ENCODE measurements at regions not wholly inside any gene's neighbourhood (a gene's known extent, or its start where the extent isn't known, plus 50 kb on each side); places are given as distances from the start of the nearest gene placed in this dataset.
"Not testable (repeated sequence)": the region's sequence is repeated elsewhere in the genome, so short reads cannot be mapped to it uniquely, and the experiment has no call there.

DNA sequence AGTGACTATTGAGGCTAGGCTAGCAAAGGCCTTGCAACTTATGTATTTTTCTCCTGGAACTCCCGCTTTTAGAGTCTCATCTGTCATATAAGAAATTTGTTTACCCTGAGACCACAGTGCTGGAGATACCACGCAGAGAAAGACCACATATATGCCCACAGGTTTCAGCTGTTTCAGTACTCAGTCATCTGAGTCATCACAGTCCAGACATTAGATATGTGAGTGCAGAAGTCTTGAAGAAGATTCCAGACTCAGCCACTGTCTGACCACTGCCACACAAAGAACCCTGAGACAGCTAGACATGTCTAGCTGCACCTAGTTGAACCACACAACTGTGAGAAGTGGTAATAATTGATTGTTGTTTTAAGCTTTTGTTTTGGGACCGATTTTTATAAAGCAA lies 648.3 kb downstream of the EPM2A start:
- DNase-seq = peak; percentile 42

DNA sequence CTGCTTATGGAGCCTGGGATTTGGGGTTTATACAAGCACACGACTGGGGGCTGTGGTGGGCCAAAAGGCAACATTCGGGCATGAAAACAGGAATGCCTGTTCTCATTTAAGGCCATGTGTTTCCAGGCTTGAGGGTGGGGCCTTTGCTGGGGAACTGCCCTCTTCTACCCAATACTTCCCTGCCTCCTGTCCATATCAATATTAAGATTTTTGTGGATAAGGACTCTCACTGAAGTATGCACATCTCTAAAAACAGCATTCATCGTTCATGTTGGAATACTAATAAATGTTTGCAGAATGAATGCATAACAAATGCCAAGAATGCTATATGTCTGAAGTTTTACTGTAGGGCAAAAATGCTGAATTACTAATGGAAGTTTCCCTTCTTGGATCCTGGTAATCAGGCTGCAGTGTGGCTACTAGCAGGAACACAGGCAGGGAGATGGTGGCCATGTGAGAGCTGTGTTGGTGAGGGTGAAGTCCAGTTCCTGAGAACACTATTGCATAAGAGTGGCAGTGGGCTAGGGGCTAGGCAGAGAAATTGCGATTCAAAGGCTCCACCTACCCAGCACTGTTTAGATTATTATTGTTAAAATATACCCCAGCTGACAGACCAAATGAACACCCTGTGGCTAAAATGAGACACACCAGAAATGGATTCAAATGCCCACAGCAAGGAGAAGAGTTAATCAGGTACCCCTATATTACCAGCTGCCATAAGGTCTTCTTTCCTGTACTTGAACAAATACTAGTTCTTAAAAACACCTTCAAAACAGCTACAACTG lies 644.3 kb downstream of the EPM2A start:
- DNase-seq = no peak

DNA sequence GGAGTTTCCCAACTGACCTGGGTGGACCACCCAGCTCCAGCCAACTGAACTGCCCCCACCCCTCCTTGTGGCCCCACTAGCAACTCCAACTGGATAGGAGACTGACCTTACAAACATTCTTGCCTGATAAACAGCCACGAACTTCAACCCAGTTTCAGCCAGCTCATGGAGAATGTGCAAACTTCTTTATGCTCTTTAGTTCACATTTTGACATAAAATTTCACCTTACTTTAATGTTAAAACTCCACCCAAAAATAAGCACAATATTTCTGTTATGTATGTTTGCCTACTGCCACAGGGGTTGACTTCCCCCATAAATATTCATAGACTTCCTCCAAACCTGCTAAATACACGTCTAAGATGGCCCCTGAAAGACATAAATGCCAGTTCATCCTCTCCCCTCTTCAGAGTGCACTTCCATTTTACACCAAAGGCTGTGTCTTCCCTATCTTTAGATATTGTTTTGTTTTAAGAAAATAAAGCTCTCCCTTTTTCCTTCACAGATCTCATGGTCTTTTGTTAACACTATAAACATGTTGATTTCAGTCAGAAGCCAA lies 643.7 kb downstream of the EPM2A start:
- no peak for DNase-seq

DNA sequence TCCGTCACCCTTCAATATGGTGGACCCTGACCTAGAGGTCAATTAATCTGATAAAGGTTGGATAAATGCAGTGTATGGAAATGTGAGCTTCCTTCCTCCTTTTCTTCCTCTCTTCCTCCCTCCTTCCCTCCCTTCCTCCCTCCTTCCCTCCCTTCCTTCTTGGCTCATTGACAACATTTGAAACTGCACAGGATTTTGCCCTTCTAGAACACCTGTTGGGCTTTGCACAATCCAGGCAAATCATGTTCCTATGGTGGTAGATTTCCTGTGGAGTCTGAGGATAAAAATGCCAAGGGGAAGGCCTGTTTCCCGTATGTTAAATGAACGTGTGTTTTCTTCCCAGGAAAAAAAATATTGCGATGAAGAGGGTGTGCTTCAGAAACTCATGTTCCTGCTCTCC lies 642.8 kb downstream of the EPM2A start:
- no peak for DNase-seq

DNA sequence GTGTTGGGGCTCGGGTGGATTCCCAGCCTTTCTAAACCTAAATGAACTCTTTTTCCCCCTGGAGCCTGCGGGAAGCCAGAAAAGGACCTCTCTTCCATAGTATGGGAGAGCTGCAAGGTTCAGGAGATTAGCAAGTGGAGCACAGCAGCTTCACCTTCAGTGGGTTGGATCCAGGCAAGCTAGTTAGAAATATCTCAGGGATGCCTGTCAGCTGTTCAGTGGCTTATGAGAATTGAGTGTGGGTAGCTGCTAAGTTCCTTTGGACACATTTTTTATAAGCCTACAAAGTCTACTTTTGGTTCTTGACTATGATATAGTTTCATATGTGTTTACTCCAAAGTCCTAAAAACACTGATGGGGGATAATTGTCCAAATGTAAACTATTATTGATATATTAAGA lies 642.1 kb downstream of the EPM2A start:
- no peak for DNase-seq

DNA sequence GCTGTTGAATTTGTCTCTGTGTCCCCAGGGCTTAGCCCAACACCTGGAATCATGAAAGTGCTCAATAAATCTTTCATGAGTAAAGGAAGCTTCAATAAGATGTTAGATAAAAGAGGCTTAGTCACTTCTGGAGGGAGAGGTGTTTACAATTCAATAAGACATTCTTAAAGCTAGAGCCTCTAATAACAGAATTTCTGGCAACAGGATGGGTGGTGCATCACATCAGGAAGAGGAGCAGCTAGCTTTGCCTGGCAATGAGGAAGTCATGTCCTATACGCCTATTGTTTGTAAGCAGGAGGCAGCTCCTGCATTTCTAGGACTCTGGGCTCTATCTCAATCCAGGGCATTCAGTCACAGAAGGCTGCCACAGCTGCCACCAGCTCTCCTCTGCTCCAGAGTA lies 638.5 kb downstream of the EPM2A start:
- DNase-seq = no peak

DNA sequence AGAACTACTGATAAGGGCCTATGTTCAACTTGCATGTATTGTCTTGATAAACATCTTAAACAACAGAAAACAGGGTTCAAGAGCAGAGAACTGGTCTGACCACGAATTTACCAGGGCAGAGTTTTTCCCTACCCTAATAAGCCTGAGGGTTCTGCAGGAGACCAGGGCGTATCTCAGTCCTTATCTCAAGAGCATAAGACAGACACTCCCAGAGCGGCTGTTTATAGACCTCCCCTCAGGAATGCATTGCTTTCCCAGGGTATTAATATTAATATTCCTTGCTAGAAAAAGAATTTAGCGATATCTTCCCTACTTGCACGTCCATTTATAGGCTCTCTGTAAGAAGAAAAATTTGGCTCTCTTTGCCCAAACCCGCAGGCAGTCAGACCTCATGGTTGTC lies 637.2 kb downstream of the EPM2A start:
- not testable (repeated sequence) for DNase-seq

DNA sequence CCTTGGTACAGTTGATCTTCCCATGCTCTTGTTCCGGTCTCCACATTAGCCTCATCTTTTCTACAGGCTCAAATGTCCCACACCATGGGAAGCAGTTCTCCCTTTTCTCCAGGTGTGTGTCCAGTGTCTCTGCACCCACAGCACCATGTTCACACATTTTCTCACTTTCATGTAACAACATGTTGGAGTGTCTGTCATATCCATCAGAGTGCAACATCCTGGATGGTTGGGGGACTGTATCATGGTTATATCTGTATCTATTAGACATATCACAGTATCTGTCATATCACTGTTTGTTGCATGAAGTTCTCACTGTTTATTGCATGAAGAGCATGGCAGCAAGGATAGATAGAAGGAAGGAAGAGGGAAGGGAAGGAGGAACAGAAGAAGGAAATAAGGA lies 635.6 kb downstream of the EPM2A start:
- no peak for DNase-seq

DNA sequence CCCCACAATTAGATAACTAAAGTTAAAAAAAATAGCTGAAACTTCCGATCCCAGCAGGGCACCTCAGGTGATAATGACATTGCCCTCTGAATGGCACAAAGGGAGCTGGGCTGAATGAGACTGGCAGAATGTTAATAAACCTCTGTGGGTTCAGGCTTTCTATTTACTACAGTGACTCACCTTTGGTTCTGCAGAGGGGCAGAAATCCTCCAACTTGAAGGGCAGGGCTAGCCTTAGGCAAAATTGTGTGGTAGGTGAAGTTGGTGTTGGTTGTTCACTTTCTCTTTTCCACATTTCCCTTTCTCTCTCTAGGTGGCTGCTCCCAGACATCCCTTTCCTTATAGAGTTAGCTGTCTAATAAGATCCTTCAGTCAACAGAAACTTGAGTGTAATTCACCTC lies 625.2 kb downstream of the EPM2A start:
- peak; percentile 47 for DNase-seq

DNA sequence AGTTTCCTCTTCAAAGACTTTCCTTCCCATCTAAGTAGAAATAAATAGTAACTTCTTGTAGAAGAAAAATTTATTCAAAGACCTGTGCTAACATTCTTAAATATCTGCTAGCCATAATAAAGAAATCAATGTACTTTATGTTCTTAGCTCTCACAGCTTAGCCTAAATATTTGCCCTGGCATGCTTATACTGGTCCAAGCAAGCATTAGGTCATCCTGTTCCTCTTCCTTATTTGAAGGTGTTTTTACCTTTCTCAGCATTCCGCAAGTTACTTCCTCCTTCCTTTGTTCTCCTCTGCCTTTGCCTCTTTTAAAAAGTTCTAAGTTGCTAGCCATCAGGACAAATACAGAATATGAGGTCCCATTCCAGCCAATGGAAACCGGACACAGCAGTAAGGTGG lies 623.9 kb downstream of the EPM2A start:
- DNase-seq = not testable (repeated sequence)

DNA sequence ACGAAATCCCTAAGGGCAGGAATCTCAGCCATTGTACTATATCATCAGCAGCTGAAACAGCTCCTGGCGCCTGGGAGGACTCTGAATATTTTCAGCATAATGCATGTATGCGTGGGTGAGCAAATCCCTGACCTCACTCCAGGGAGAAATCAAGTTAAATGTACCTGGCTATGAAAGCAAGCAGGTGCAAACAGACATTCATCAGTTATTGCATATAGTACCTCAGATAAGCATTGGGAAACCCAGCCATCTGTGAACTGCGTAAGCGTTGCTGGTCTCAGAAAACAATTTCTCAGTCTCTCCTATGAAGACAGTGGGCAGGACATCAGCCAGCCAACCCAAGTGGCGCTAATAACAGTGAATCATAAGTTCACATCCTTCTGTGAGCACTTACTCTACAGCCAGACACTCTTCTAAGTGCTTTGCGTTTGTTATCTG lies 622.6 kb downstream of the EPM2A start:
- peak; percentile 18 for DNase-seq

DNA sequence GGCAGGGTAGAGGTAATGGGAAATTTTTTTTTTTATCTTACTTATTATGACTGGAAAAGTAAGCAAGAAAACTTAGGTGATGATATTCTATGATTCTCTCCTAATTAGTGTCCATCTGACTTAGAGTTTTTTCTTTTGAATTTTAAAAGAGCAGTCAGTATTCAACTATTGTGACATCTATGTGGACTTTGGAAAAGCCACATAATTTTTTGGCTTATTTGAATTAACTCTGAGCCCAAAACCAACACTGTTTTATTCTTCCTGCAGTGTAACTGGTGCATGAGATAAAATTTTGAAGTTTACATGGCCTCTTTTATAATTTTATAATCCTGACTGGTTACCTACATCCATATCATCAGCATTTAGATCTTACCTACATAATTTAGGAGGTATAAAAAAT lies 619.7 kb downstream of the EPM2A start:
- no peak for DNase-seq

DNA sequence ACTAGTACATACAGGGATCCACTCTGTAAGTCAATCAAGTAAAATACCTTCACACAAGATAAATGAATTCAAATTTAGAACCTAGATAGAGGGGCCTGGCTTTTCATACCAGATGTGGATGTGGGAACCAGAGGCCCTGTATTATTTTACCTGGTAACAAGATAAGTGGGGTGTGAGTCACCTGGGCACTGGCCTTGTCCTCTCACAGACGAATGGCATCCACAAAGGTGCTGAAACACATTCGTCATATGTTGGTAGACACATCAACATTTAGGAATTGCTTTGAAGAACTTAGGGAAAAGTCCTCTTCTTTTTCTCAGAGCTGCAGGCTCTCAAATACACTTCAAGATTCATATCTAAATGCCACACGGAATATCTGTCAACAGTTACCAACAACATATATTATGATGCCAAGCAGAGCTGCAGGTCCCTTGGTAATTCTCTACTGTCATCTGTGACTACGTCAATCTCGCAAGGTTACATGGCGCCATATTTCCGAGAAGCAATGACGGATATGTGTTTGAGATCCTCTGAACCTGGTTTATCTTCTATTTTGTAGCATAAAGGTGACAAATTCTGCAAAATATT lies 618.6 kb downstream of the EPM2A start:
- DNase-seq = no peak

DNA sequence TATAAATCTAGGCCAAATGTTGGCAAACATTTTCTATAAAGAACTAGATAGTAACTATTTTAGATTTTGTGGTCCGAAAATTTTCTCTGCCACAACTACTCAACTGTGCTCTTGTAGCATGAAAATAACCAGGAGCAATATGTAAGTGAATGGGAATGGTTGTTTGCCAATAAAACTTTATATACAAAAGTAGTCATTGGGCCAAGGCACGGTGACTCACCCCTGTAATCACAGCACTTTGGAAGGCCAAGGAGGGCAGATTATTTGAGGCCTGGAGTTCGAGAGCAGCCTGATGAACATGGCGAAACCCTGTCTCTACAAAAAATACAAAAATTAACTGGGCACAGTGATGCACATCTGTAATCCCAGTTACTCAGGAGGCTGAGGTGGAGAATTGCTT lies 617.1 kb downstream of the EPM2A start:
- DNase-seq = no peak

DNA sequence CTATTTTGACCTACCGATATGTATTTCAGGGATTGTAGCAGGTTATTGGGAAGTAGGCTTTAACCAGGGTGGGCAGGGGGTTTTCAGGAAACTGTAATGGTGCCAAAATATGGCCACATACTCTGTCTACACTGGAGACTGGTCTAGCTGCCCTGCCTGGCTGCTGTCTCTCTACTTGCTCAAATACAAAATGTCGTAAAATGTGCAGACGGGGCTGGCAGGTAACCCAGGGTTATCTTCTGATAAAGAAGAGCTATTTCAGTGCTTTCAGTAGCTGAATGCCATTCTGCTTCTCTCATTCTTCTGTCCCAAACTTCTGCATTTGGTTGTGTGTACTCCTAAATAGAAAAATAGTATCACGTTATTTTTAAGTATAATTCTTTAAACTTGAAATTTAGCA lies 616.2 kb downstream of the EPM2A start:
- no peak for DNase-seq

DNA sequence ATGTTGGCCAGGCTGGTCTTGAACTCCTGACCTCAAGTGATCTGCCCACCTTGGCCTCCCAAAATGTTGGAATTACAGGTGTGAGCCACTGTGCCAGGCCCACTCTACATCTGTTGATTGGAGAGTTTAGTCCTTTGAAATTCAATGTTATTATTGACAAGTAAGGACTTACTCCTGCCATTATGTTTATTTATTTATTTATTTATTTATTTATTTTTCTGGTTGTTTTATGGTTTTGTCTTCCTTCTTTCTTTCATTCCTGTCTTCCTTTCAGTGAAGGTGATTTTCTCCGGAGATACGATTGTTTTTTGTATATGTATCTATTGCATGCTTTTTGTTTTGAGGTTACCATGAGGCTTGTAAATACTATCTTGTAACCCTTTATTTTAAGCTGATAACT lies 602.6 kb downstream of the EPM2A start:
- DNase-seq = no peak

DNA sequence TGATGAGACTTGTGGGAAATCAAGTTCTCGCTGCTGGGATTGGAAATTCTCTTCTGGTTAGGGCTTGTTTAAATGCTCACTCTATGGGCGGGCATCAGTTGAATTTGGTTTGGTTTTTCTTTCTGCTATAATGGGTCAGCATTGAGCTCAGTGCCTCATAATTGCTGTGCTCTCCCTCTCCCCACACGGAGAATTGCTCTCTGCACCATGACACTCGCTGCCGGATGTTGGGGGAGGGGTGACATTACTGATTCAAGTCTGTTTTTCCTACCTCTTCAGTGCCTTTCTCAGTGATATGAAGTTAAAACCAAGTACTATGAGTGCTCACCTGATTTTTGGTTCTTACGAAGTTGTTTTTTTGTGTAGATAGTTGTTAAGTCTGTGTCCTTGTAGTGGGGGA lies 599.6 kb downstream of the EPM2A start:
- DNase-seq = no peak

DNA sequence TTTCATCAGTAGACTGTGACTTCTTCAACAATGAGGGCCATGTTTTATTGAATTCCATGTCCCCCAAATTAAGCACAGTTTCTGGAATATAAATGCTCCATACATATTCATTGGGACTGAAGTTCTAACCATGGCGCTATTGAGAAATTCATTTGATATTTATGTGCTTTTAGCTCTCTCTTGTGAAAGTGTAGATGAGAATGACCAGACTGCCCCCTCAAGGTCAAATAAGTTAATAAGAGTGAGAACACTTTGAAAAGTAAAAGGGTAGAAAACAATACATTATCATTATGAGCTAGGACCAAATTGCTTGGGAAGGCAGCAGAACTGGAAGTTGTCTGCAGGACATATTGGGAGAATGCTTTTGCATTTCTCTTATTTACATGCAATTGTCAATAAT lies 597.9 kb downstream of the EPM2A start:
- DNase-seq = no peak

DNA sequence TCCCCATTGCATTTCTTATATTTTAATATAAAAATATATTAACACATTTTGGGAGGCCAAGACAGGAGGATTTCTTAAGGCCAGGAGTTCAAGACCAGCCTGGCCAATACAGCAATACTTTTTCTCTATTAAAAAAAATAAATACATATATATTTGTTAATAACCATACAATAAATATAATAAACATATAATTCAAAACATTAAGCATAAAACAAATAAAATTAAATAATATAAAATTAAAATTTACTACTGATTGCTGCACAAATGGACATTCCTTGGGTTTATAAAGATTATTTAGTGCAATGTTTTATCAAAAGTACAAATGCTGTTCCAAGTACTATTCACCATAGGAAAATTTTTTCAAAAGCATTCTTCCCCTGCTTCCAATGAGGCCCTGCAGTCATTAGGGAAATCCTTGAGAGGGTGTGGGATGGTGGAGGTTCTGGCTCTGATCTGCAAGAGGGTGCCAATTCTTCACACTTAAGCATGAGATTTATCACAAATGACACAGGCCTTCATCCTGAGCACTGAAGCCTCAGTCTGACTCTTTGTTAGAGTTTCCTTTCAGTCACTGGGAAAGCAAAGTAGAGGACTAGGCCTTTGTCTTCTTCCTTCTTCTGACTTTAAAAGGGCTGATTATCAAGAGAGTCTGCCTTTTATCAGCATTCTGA lies 596.7 kb downstream of the EPM2A start:
- no peak for DNase-seq

DNA sequence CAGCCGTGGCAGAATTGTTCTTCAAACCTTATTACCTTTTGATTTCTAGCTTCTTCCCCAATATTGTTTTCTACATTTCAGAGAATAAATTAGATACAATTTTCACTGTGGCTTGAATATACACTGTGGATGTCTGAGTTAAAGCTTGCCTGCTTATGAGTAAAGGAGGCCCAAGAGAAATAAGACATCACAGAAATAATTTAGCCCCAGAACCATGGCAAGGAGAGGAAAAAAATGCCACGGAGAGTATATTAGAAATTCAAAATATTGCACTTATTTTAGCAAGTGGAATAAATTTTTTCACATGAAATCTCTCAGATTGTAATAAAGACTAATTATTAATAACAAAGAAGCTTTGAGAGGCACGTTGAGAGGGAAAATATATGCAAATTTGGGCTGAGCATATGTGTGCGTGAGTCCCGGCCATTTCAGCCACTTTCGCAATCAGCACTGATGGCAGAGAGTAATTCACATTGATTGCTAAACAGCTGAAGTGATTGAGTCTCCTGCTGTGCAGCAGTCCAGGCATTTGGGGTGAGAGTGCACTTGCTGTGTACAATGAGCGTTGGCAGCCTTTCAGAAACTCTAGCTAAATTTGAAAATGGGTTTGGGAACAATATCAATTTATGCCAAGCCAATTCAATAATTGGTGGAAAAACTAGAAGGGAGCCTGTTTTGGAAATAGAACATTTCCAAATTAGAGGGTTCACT lies 596.0 kb downstream of the EPM2A start:
- DNase-seq = no peak

DNA sequence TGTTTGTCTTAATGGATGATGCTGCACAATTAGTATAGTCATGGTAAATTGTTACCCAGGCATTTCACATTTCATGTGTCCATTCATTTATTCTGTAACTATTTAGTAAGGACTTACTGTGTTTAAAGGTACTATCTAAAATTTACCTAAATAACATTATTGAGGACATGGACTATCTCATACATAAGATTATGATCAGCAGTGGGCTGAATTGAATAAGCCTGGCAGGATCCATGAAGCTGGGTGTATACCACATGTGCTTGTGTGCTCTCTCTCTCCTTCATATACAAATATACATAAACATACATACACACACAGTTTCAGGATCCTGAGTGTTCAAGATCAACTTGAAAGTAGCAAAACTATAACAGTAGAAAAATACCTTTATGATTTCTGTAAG lies 595.4 kb downstream of the EPM2A start:
- no peak for DNase-seq

DNA sequence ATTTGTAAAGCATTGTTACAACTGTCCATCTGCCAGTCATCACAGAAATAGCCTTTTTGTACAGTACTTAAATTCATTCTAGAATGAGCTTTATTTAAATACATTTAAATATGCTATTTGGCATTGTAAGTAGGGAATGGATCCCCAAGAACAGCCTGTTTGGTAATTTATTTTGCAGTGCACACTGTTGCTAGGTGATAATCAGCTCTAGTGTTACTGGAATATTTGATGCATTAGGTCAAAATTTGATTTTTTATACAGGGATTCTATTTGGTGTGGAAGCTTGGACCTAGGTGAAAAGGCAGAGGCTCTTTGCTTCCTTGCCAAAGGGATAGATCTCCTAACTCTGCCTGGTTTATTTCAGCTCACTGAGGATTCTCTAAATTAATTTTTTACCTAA lies 593.7 kb downstream of the EPM2A start:
- DNase-seq = peak; percentile 19

DNA sequence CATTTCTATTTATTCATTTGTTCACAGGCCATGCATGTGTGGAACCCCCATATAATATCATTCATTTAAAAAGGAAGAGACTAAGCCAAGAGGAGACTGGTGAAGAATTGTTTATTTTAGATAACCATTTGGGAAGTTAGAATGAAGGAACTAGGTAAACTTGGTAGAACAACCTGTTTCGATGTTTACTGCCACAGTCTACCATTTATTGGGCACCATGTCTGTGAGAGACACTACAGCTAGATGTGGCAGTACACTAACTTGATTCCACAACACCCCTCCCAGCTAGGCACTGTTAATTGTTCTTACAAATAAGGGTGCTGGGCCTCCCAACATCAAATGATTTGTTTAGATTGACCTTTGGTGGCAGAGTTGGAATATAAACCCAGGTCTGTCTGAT lies 592.4 kb downstream of the EPM2A start:
- no peak for DNase-seq

Data from NCI-H226 (cell line).